HL-60 (cell line): ENCODE measurements at regions not wholly inside any gene's neighbourhood (a gene's known extent, or its start where the extent isn't known, plus 50 kb on each side); places are given as distances from the start of the nearest gene placed in this dataset.

ENCODE experiments used
- GABPA ChIP-seq: IDR thresholded peaks from 2 replicates; pipeline ENCODE4 v1.6.1; 2012; ENCODE audit warnings: low read depth
- POLR2AphosphoS5 ChIP-seq: IDR thresholded peaks from 2 replicates; pipeline ENCODE4 v1.6.1; 2012; ENCODE audit warnings: low read depth
- TF ChIP-seq, protein P1 (sequence below): IDR thresholded peaks from one replicate; pipeline ENCODE4 v1.5.1; 2011; ENCODE audit warnings: low read length, control low read depth, inconsistent platforms; ENCODE audit not compliant: insufficient read depth
- TF ChIP-seq, protein P2 (sequence below): IDR thresholded peaks from 2 replicates; pipeline ENCODE4 v1.6.1; 2012; ENCODE audit warnings: low read depth; ENCODE audit not compliant: insufficient replicate concordance

DNA sequence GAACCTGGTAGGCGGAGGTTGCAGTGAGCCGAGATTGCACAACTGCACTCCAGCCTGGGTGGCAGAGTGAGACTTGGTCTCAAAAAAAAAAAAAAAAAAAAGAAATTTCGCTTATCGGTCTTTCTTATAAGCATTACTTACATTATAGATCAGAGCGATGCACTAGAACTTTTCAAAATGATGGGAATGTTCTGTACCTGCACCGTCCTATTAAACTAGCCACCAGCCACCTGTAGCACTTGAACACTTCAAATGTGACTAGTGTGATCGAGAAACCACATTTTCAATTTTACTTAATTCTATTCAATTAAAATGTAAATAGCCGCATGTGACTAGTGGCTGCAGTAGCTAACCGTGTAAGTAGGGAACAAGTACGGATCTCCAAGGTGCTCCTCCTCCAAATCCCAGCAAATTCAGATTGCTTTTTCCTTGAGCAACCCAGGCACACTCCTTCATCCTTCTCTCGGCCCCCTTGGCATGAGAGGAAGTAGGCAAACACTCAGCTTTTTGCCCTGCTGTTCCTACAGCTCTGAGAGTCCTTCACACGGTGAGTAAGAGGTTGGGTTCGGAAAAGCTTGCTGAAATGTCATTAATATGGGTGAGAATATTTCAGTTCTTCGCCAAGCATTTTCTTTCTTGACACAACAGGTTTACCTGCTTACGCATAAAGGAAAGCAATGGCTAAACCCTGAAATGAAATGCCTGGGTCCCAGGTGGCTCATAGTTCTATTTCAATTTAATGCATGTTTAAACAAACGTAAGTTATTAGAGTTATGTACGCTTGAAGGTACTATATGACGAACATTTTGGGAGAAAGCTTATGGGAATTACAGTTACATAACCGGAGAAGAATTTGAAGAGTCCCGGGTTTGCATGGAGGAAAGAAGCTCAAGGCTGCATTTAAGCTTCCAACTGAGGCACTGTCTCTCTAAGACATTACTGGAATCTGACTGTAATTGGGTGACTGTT lies 69.5 kb upstream of the HUNK start:
- TF ChIP-seq, protein P1, sequence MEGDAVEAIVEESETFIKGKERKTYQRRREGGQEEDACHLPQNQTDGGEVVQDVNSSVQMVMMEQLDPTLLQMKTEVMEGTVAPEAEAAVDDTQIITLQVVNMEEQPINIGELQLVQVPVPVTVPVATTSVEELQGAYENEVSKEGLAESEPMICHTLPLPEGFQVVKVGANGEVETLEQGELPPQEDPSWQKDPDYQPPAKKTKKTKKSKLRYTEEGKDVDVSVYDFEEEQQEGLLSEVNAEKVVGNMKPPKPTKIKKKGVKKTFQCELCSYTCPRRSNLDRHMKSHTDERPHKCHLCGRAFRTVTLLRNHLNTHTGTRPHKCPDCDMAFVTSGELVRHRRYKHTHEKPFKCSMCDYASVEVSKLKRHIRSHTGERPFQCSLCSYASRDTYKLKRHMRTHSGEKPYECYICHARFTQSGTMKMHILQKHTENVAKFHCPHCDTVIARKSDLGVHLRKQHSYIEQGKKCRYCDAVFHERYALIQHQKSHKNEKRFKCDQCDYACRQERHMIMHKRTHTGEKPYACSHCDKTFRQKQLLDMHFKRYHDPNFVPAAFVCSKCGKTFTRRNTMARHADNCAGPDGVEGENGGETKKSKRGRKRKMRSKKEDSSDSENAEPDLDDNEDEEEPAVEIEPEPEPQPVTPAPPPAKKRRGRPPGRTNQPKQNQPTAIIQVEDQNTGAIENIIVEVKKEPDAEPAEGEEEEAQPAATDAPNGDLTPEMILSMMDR = no peak
- no peak for TF ChIP-seq POLR2AphosphoS5
- no peak for TF ChIP-seq GABPA
- TF ChIP-seq, protein P2, sequence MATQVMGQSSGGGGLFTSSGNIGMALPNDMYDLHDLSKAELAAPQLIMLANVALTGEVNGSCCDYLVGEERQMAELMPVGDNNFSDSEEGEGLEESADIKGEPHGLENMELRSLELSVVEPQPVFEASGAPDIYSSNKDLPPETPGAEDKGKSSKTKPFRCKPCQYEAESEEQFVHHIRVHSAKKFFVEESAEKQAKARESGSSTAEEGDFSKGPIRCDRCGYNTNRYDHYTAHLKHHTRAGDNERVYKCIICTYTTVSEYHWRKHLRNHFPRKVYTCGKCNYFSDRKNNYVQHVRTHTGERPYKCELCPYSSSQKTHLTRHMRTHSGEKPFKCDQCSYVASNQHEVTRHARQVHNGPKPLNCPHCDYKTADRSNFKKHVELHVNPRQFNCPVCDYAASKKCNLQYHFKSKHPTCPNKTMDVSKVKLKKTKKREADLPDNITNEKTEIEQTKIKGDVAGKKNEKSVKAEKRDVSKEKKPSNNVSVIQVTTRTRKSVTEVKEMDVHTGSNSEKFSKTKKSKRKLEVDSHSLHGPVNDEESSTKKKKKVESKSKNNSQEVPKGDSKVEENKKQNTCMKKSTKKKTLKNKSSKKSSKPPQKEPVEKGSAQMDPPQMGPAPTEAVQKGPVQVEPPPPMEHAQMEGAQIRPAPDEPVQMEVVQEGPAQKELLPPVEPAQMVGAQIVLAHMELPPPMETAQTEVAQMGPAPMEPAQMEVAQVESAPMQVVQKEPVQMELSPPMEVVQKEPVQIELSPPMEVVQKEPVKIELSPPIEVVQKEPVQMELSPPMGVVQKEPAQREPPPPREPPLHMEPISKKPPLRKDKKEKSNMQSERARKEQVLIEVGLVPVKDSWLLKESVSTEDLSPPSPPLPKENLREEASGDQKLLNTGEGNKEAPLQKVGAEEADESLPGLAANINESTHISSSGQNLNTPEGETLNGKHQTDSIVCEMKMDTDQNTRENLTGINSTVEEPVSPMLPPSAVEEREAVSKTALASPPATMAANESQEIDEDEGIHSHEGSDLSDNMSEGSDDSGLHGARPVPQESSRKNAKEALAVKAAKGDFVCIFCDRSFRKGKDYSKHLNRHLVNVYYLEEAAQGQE = no peak
